Sigmoid colon (tissue), 6 donors: ENCODE measurements at regions not wholly inside any gene's neighbourhood (a gene's known extent, or its start where the extent isn't known, plus 50 kb on each side); places are given as distances from the start of the nearest gene placed in this dataset.
"Not testable (repeated sequence)": the region's sequence is repeated elsewhere in the genome, so short reads cannot be mapped to it uniquely, and the experiment has no call there.

Source experiments
- DNase-seq: peaks from one replicate; pipeline ENCODE4 v3.0.0-alpha.2; 2019
- H3K27ac ChIP-seq, 4 donors: fragments of 200-600 bp; sonication (generic); one replicate each; pipeline ENCODE4 v1.5.1; 2016 to 2019; ENCODE audit warnings: mild to moderate bottlenecking in 1 of 4
- H3K27me3 ChIP-seq, 3 donors: fragments of 200-600 bp; sonication (generic); one replicate each; pipeline ENCODE4 v1.5.1; 2019; ENCODE audit warnings: mild to moderate bottlenecking in 1 of 3
- H3K36me3 ChIP-seq, 4 donors: fragments of 200-600 bp; sonication (generic); one replicate each; pipeline ENCODE4 v1.5.1; 2016 to 2019
- H3K4me1 ChIP-seq, 4 donors: fragments of 200-600 bp; sonication (generic); one replicate each; pipeline ENCODE4 v1.5.1; 2017 to 2019
- H3K4me3 ChIP-seq, 4 donors: fragments of 200-600 bp; sonication (generic); one replicate each; pipeline ENCODE4 v1.5.1; 2017 to 2019; ENCODE audit warnings: mild to moderate bottlenecking in 2 of 4, moderate library complexity in 1 of 4
- H3K9me3 ChIP-seq, 4 donors: fragments of 200-600 bp in 3 of 4; sonication (generic) in 3 of 4; one replicate each; pipeline versions ENCODE4 v1.5.1 to v1.6.1; 2013 to 2019
- EP300 ChIP-seq, 4 donors: sonication (generic); formaldehyde crosslinking; IDR thresholded peaks; one replicate each; pipeline ENCODE4 v1.6.1; 2017; ENCODE audit warnings: antibody characterized with exemption in 4 of 4
- POLR2A ChIP-seq, 2 donors: fragments of 450-650 bp; IDR thresholded peaks; one replicate each; pipeline ENCODE4 v1.6.1; 2016; ENCODE audit warnings: antibody characterized with exemption in 2 of 2, mild to moderate bottlenecking in 2 of 2, moderate library complexity in 2 of 2
- POLR2AphosphoS5 ChIP-seq, 4 donors: sonication (generic); formaldehyde crosslinking; IDR thresholded peaks; one replicate each; pipeline ENCODE4 v1.6.1; 2017; ENCODE audit warnings: antibody characterized with exemption in 4 of 4
- WGBS, 2 donors: extraction: QIAGEN DNeasy Blood & Tissue Kit; methylation state at CpG; one replicate each; pipeline ENCODE4 v1.1.7; 2013; 5-methylcytosine and 5-hydroxymethylcytosine counted together
- intact Hi-C: fragments of 100-400 bp; cut with DNase I; formaldehyde crosslinking; loops from one replicate; pipeline ENCODE4 v1.15.1; 2023
- TF ChIP-seq, protein P1 (sequence below), 4 experiments: fragments of 450-650 bp in 3 of 4; fragments of 200-600 bp in 1 of 4; IDR thresholded peaks; one replicate each; pipeline ENCODE4 v1.5.1; 2016 to 2019; ENCODE audit warnings: antibody characterized with exemption in 4 of 4, mild to moderate bottlenecking in 3 of 4, moderate library complexity in 2 of 4
- donor health status: healthy with polysubstance abuse.
- donor health status: healthy.

DNA sequence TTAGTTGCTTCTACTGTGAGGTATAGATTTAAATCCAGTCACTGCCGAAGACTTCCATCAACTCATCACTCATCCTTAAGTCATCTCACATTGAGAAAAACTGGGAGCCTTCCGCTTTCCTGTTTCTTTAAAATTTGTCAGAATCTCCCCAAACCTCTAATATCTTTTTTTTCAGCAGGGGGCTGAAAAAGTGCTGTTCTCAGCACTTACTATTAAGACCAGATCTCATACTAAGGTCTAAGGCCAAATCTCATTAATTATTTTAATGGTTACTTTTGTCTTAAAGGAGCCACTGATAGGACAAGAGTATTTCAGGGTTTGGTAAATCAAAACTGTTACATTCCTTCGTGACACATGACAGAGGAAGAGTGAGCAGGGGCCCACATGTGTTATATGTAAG lies 134.6 kb upstream of the PRSS3 start:
- TF ChIP-seq POLR2A (IDR thresholded peaks at IDR 0.05) (no peak), POLR2AphosphoS5 (IDR thresholded peaks at IDR 0.05) (no peak), EP300 (IDR thresholded peaks at IDR 0.05) (no peak)
- TF ChIP-seq, protein P1, sequence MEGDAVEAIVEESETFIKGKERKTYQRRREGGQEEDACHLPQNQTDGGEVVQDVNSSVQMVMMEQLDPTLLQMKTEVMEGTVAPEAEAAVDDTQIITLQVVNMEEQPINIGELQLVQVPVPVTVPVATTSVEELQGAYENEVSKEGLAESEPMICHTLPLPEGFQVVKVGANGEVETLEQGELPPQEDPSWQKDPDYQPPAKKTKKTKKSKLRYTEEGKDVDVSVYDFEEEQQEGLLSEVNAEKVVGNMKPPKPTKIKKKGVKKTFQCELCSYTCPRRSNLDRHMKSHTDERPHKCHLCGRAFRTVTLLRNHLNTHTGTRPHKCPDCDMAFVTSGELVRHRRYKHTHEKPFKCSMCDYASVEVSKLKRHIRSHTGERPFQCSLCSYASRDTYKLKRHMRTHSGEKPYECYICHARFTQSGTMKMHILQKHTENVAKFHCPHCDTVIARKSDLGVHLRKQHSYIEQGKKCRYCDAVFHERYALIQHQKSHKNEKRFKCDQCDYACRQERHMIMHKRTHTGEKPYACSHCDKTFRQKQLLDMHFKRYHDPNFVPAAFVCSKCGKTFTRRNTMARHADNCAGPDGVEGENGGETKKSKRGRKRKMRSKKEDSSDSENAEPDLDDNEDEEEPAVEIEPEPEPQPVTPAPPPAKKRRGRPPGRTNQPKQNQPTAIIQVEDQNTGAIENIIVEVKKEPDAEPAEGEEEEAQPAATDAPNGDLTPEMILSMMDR (IDR thresholded peaks at IDR 0.05): no peak
- DNase-seq: no peak
- Histone ChIP-seq H3K27me3 (no peaks in the 10 kb centered on the region), H3K27ac (no peak overlapping the region), H3K9me3 (no peaks in the 10 kb centered on the region), H3K4me1 (no peaks in the 10 kb centered on the region), H3K4me3 (no peak overlapping the region), H3K36me3 (no peaks in the 10 kb centered on the region)
- 74 to 80% methylated on average over 3 of the region's 3 CpGs for WGBS, 2 donors
- intact Hi-C loops: no loop called here

DNA sequence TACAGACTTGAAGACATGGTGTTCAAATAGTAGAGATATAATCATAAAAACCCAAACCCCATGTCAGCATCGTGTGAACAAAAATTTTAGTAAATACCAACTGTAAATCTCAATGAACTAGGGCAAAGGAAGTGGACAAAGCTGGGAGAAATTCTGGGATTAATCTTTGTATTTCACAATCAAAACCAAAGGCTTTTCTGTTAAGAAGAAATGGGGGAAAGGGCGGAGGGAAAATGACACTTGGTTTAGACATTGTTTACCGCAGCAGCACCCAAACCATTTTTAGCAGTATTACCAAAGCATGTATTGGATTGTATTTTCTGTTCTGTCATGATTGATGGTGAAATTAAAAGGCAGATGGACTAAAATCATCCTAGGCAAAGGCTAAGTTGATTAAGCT lies 134.2 kb upstream of the PRSS3 start:
- intact Hi-C loops: no loop called here

DNA sequence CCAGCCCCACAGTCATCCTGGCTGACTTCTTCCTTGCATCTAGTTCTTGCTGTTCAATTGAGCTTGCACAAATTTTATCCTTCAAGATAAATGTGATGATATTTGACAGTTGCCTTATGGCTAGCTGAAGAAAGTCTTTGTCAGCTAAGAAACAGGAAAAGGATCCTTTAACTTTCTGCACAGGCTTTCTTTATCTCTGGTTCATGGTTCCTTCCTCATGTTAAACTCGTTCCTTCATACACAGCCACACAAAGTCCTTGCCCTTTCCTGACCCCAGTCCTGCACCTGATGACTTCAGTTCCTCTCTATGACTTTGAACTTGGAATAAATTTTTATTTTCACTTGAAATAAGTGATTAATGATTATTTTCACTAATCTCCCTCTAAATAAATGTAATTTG lies 132.5 kb upstream of the PRSS3 start:
- intact Hi-C loops: no loop called here
- Histone ChIP-seq H3K4me3 (no peak overlapping the region), H3K27ac (no peak overlapping the region), H3K9me3 (no peaks in the 10 kb centered on the region), H3K27me3 (no peaks in the 10 kb centered on the region), H3K4me1 (no peaks in the 10 kb centered on the region), H3K36me3 (no peaks in the 10 kb centered on the region)
- DNase-seq: no peak
- TF ChIP-seq POLR2AphosphoS5 (IDR thresholded peaks at IDR 0.05) (no peak), EP300 (IDR thresholded peaks at IDR 0.05) (no peak), POLR2A (IDR thresholded peaks at IDR 0.05) (no peak)
- TF ChIP-seq, protein P1 (IDR thresholded peaks at IDR 0.05): no peak
- WGBS, 2 donors: 23 to 46% methylated on average over 1 of the region's 1 CpG

More for the DNA sequence above, 134.2 kb upstream of the PRSS3 start:
- Histone ChIP-seq H3K9me3 (no peaks in the 10 kb centered on the region), H3K36me3 (no peaks in the 10 kb centered on the region), H3K27ac (no peak overlapping the region), H3K4me3 (no peak overlapping the region), H3K4me1 (no peaks in the 10 kb centered on the region), H3K27me3 (no peaks in the 10 kb centered on the region)
- TF ChIP-seq POLR2AphosphoS5 (IDR thresholded peaks at IDR 0.05) (no peak), EP300 (IDR thresholded peaks at IDR 0.05) (no peak), POLR2A (IDR thresholded peaks at IDR 0.05) (no peak)
- TF ChIP-seq, protein P1 (IDR thresholded peaks at IDR 0.05): no peak
- 76 to 79% methylated on average over 3 of the region's 3 CpGs for WGBS, 2 donors
- no peak for DNase-seq

DNA sequence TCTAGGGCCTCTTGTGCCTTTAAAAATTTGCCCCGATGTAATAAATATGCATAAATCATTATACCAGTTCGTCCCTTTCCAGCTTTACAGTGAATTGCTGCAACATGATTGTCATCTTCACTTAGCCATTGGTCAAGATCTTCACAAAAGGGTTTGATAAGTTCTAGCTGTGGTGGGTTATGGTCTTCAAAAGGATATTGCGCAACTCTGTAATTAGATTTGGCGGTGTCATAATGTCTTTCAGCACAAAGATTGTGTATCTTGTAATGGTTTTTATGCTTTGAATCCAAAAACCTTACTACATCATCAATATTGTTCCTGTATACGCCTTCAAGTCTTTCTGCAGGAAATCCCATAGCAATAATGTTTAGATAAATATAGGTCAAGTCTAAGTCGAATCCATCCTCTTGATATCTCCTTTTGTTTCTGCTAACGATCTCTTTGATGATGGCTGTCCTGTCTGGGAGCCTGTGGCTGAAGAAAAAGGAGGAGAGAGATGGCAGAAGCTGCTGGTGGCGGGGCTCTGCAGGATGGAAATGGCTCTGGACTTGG lies 119.1 kb upstream of the PRSS3 start:
- Histone ChIP-seq H3K4me3 (peak overlapping the region; percentile 57 to 70 (median 64)), H3K4me1 (peaks cover 0 to 21% (median 11%) of the 10 kb centered on the region in 4 donors), H3K27ac (peak overlapping the region; percentile 87 to 92 (median 90))
- not testable (repeated sequence) for H3K9me3 ChIP-seq, H3K27me3 ChIP-seq, H3K36me3 ChIP-seq, DNase-seq
- WGBS, 2 donors: 34% methylated on average over 8 of the region's 8 CpGs
- intact Hi-C loops: loop anchor here (5.0 kb wide), 1 partner anchor 46 kb away; no protein-coding TSS in a partner anchor

DNA sequence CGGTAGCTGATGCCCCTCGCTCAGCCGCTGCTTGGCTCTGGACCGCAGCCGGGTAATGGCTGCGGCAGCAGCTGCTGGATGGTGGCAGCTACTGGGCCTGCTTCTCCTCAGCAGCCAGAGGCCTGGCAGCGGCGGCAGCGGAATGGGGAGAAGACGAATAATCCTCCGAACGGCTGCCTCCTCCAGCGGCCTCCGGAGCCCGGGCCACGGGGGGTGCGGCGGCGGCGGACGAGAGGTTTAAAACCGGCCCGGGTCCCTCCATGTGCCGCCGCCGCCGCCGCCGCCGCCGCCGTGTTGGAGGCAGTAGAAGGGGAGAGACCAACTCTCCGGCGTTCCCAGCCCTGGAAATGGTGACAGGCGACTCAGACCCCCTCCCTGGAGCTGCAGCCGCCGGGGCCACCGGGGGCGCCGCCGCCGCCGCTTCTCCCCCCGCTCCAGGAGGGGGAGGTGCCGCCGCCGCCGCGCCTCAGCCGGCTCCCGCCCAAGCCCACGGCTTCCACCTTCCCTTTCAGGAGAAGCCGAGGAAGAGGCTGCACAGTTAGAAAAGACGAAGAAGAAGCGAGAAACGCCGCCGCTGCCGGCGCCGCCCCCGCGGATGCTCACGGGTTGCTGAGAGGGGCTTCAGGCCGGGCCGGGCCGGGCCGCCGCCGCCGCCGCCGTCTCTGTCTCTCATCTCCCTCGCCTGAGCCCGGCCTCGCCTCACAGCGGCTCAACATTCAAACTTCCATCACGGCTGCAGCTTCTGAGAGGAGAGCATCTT lies 118.4 kb upstream of the PRSS3 start:
- peak; percentile 64 for DNase-seq
- 1% methylated on average over 77 to 78 of the region's 78 CpGs for WGBS, 2 donors
- no peak for TF ChIP-seq POLR2AphosphoS5 (IDR thresholded peaks at IDR 0.05)
- TF ChIP-seq, protein P1 (IDR thresholded peaks at IDR 0.05): no peak
- TF ChIP-seq EP300 (IDR thresholded peaks at IDR 0.05): no peak
- TF ChIP-seq POLR2A (IDR thresholded peaks at IDR 0.05): no peak

More for the DNA sequence above, 118.4 kb upstream of the PRSS3 start:
- H3K36me3 ChIP-seq: no peaks in the 10 kb centered on the region
- H3K4me3 ChIP-seq: peak overlapping the region; percentile 57 to 70 (median 64)
- intact Hi-C loops: loop anchor here (5.0 kb wide), 1 partner anchor 45 kb away; no protein-coding TSS in a partner anchor
- H3K4me1 ChIP-seq: peaks cover 0 to 21% (median 11%) of the 10 kb centered on the region in 4 donors
- H3K9me3 ChIP-seq: no peaks in the 10 kb centered on the region
- no peaks in the 10 kb centered on the region for H3K27me3 ChIP-seq
- peak overlapping the region; percentile 87 to 92 (median 90) for H3K27ac ChIP-seq
